Keratinocyte (primary cell): ENCODE measurements at regions not wholly inside any gene's neighbourhood (a gene's known extent, or its start where the extent isn't known, plus 50 kb on each side); places are given as distances from the start of the nearest gene placed in this dataset.

Experiments used
- CTCF ChIP-seq, 3 experiments: IDR thresholded peaks in 1 of 3; conservative IDR thresholded peaks in 1 of 3; optimal IDR thresholded peaks in 1 of 3; 2 replicates in 2 of 3; 3 replicates in 1 of 3; pipeline versions ENCODE3 to v1.5.1; 2011; ENCODE audit warnings: low read length in 3 of 3, mild to moderate bottlenecking in 3 of 3, moderate library complexity in 2 of 3, control low read depth in 1 of 3, inconsistent platforms in 1 of 3; ENCODE audit not compliant: insufficient read depth in 2 of 3; ENCODE audit errors: extremely low read depth in 1 of 3
- EZH2 ChIP-seq: IDR thresholded peaks from one replicate; pipeline ENCODE4 v1.6.1; 2012; ENCODE audit warnings: inconsistent platforms, mild to moderate bottlenecking, low read length, moderate library complexity

- TF ChIP-seq EZH2, result no peak
- TF ChIP-seq CTCF (optimal IDR thresholded peaks at IDR 0.05 in 1 of 3, IDR thresholded peaks at IDR 0.05 in 1 of 3, conservative IDR thresholded peaks at IDR 0.05 in 1 of 3; ENCODE audit: extremely low read depth in 1 of 3, insufficient read depth in 2 of 3, low read length in 3 of 3), result no peak
Measured at GRCh38 chr11:37505406-37505805, 907.4 kb upstream of the RAG2 start.
